Liver (tissue), 3 donors: ENCODE measurements at regions not wholly inside any gene's neighbourhood (a gene's known extent, or its start where the extent isn't known, plus 50 kb on each side); places are given as distances from the start of the nearest gene placed in this dataset.

Experiments used
- CTCF ChIP-seq: fragments of 150-350 bp; IDR thresholded peaks from 2 replicates; pipeline ENCODE4 v1.5.1; 2017; ENCODE audit warnings: improper control_type of control experiment, low read depth, low read length; ENCODE audit not compliant: missing input control
- EGR1 ChIP-seq, 2 donors: IDR thresholded peaks; 2 replicates each; pipeline ENCODE4 v1.6.1; 2016 to 2018; ENCODE audit warnings: antibody characterized with exemption in 2 of 2, low read depth in 2 of 2
- TAF1 ChIP-seq: conservative IDR thresholded peaks from 2 replicates; pipeline ENCODE4 v1.6.1; 2016; ENCODE audit warnings: antibody characterized with exemption, mild to moderate bottlenecking
- donor health status: healthy.
- donor health status: healthy.

- TF ChIP-seq CTCF (no peak), EGR1 (IDR thresholded peaks at IDR 0.05; ENCODE audit: low read depth in 2 of 2) (no peak), TAF1 (no peak)
Observed at GRCh38 chr16:26267641-26268040, 575.9 kb downstream of the HS3ST4 start.
